GM18507 (cell line): ENCODE measurements at regions not wholly inside any gene's neighbourhood (a gene's known extent, or its start where the extent isn't known, plus 50 kb on each side); places are given as distances from the start of the nearest gene placed in this dataset.
"Not testable (repeated sequence)": the region's sequence is repeated elsewhere in the genome, so short reads cannot be mapped to it uniquely, and the experiment has no call there.

Experiments
- DNase-seq: peaks from one replicate; pipeline ENCODE4 v3.0.0; 2011; ENCODE audit warnings: low read depth; ENCODE audit not compliant: insufficient read length; ENCODE audit errors: extremely low spot score
- FAIRE-seq: peaks from 2 replicates; lab custom pipeline; 2011; peaks lifted over from hg19 to GRCh38; lab: Jason Lieb, UNC

- not testable (repeated sequence) for DNase-seq, FAIRE-seq
These were observed 113.4 kb upstream of the ALDH3B2 start for GRCh38 chr11:67787681-67788340.

DNA sequence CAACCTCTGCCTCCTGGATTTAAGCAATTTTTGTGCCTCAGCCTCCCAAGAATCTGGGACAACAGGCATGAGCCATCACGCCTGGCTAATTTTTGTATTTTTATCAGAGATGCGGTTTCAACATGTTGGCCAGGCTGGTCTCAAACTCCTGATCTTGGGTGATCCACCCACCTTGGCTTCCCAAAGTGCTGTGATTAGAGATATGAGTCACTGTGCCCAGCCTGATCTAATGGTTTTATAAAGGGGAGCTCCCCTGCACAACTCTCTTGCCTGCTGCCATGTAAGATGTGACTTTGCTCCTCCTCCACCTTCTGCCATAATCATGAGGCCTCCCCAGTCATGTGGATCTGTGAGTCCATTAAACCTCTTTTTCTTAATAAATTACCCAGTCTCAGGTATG lies 107.5 kb upstream of the ALDH3B2 start:
- not testable (repeated sequence) for DNase-seq, FAIRE-seq

- FAIRE-seq, DNase-seq: not testable (repeated sequence)
These were observed 107.1 kb upstream of the ALDH3B2 start for GRCh38 chr11:67781506-67781905.

DNA sequence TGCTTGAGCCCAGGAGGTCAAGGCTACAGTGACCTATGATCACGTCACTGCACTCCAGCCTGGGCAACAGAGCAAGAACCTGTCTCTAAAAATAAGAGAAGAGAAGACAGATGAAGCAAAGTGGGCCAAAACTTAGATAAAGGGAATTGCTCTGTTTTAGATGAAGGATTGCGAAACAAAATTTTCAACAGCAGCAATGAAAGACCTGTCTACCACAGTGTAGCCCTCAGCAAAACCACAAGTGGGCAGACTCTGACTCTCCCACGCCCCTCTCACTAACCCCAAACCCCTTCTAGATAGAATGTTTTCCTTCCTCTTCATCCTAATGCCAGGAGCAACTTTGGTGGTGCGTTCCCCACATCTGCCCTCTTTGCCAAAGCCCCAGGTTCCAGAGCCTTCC lies 105.6 kb upstream of the ALDH3B2 start:
- DNase-seq (no peak), FAIRE-seq (no peak)

DNA sequence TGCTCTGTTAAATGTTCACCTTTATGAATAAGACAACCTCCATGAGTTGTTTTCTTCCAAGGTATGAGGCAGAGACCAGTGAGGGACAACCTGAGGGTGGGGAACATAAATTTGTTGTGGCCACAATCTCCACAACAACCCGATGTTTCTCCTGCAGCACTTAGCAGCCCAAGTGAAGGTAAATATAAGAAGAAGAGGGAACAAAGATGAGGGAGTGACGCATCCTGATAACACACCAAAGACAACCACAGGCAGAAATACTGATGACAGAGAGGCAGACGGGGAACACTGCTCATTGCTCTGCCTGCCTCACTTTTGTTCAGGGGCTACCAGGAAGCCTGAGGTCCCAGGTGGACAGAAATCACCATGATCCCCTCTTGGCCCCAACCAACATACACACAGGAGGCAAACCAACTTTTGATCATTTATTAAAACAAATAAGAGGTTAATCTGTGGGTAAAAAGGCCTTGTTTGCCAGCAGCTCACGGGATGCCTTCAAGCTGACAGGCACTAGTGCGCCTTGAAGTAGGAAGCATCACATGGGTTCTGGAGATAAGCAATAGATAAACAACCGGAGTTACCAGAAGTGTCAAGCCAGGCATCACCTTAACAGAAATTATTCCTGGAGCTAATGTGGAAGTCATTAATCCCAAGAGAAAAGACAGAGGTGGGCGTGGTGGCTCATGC lies 104.9 kb upstream of the ALDH3B2 start:
- not testable (repeated sequence) for FAIRE-seq, DNase-seq

DNA sequence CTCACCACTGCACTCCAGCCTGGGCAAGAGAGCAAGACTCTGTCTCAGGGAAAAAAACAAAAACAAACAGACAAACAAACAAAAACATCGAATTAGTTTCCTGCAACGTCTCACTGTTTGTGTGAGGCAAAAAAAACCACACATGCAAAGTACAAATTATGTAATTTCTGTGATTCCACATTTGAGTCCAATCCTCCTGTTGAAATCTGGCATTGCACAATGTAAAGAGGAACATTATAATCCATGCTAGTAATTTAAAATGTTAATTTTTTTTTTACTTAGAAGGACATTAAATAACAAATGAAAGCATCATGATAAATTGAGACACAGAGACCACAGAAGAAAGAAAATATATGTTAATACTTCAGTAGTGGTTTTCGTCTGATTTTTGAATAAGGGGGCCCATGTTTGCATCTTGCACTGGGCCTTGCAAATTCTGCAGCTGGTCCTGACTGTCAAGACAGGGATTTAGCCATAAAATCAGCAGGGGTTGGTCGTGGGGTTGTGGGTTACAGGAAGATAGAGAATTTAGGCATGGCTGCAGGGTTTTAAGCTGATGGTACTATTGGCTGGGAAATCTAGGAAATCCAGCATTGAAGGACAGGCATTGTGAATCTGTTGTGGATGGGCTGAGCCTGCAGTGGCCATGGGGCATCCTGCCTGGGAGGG lies 102.6 kb upstream of the ALDH3B2 start:
- no peak for DNase-seq
- no peak for FAIRE-seq

- FAIRE-seq: not testable (repeated sequence)
These were observed 99.8 kb upstream of the ALDH3B2 start for GRCh38 chr11:67774175-67774574.

GRCh38 chr11:67768001-67768730 lies 93.7 kb upstream of the ALDH3B2 start:
- not testable (repeated sequence) for FAIRE-seq, DNase-seq

More at GRCh38 chr11:67774175-67774574, 99.8 kb upstream of the ALDH3B2 start:
- not testable (repeated sequence) for DNase-seq

DNA sequence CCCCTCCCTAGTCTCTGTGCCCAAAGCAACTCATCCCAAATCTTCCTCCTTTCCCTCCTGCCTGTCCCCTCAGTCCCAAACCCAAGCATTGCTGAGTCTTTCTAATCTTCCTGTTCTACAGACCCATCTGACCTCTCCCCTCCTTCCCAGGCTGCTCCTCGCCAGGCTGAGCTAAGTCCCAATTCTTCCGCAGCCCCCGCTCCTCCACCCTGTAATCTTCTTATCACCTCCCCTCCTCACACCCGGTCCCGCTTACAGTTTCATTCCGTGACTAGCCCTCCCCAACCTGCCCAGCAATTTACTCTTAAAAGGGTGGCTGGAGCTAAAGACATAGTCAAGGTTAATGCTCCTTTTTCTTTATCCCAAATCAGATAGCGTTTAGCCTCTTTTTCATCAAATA lies 86.8 kb upstream of the ALDH3B2 start:
- not testable (repeated sequence) for DNase-seq, FAIRE-seq

- not testable (repeated sequence) for DNase-seq, FAIRE-seq
These were observed 84.9 kb upstream of the ALDH3B2 start for GRCh38 chr11:67759321-67759720.

DNA sequence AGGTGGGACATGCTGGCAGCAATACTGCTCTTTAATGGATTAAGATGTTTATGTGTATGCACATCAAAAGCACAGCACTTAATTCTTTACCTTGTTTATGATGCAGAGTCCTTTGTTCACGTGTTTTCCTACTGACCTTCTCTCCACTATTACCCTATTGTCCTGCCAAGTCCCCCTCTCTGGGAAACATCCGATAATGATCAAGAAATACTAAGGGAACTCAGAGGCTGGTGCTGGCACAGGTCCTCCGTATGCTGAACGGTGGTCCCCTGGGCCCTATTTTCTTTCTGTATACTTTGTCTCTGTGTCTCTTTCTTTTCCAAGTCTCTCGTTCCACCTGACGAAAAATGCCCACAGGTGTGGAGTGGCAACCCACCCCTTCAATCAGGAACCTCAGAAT lies 84.0 kb upstream of the ALDH3B2 start:
- FAIRE-seq, DNase-seq: not testable (repeated sequence)

- FAIRE-seq, DNase-seq: not testable (repeated sequence)
These were observed 83.6 kb upstream of the ALDH3B2 start for GRCh38 chr11:67758009-67758408.

- not testable (repeated sequence) for FAIRE-seq
These were observed 79.4 kb upstream of the ALDH3B2 start for GRCh38 chr11:67753820-67754219.

GRCh38 chr11:67745181-67745726 lies 70.8 kb upstream of the ALDH3B2 start:
- FAIRE-seq: no peak
- no peak for DNase-seq

More at GRCh38 chr11:67753820-67754219, 79.4 kb upstream of the ALDH3B2 start:
- not testable (repeated sequence) for DNase-seq

DNA sequence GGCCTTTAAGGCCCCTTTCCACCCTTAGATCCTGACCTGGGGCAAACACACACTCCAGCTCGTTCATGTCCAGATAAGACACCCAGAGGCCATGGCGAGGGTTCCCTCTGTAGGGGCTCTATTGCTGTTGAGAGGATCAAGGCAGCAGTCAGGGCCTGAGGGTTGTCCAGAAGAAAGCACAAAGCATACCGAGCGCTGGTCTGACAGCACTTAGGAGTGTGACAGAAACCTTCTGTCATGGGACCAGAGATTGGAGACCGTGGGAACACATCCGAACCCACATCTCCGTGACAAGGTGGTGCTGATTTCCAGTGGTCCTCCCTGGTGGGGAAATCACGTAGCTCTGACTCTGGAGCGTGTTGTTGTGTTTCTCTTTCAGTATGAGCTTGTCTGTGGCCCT lies 69.8 kb upstream of the ALDH3B2 start:
- FAIRE-seq: not testable (repeated sequence)

GRCh38 chr11:67738231-67738630 lies 63.8 kb upstream of the ALDH3B2 start:
- not testable (repeated sequence) for FAIRE-seq

More for the DNA sequence above, 69.8 kb upstream of the ALDH3B2 start:
- DNase-seq: not testable (repeated sequence)

DNA sequence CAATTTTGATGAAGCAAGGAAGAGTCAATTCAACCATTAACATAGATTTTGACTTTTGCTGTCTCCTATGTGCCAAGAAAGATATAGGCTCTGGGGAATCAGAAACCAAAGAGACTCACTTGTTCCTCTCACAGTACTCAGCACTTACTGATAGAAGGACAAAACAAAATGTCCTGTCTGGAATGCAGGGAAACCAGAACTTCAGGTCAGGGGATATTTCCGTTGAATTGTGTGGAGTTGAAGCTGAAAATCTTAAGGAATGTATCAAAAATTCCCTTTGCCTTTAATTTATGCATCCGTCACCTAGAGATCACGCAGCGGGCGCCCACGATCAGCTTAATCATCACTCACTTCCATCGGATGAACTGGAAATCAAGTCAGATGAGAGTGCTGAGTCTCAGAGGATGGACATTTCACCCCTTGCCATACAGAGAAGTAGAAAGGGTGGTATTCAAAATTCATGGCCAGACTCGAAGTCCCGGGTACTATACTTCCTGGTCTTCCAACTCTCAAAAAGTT lies 63.2 kb upstream of the ALDH3B2 start:
- not testable (repeated sequence) for FAIRE-seq

More at GRCh38 chr11:67738231-67738630, 63.8 kb upstream of the ALDH3B2 start:
- DNase-seq: not testable (repeated sequence)

GRCh38 chr11:67732045-67732787 lies 57.8 kb upstream of the ALDH3B2 start:
- FAIRE-seq: no peak
- no peak for DNase-seq

More for the DNA sequence above, 63.2 kb upstream of the ALDH3B2 start:
- DNase-seq: not testable (repeated sequence)
